HG02763 (cell line): ENCODE measurements at regions not wholly inside any gene's neighbourhood (a gene's known extent, or its start where the extent isn't known, plus 50 kb on each side); places are given as distances from the start of the nearest gene placed in this dataset.

ENCODE experiments used
- ATAC-seq: cut with Tn5 transposase; IDR thresholded peaks from one replicate; pipeline ENCODE4 v1.9.1; 2021; ENCODE audit warnings: mild to moderate bottlenecking, moderate library complexity; ENCODE audit not compliant: unreplicated experiment

GRCh38 chr3:44047796-44048195 lies 193.9 kb upstream of the TOPAZ1 start:
- no peak for ATAC-seq

DNA sequence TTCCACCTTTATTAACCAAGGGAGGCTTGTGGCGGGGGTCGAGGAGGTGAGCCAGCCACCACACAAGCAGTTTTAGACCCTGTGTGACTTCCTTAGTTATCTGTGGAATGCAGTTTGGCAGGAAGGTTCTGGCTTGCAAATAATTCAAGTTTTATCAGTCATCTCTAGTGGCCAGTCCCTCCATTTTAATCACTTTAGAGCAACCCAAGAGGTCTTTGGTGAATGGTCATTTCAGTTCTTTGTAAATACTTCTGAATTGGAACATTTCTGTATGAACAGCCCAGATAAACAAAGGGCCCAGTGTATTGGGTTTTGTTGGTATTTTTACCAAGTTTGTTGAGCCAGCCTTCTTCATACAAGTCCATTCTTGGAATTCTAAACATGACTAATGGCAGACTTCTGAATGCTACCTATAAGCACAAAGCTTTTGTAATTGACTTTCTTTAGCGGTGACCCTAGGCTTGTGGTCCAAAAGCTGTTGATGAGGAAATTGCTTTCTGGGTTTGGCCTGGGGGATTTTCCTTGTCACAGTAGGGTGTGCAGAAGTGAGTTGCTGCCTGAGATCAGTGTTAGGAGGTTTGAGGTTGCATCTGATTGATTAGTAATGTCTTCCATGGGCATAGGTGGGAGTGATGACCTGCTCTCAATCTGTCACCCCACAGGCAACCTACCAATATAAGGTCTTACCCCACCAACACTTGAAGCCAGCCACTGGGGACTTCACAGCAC lies 193.3 kb upstream of the TOPAZ1 start:
- ATAC-seq, result no peak

GRCh38 chr3:44048949-44049348 lies 192.7 kb upstream of the TOPAZ1 start:
- no peak for ATAC-seq

DNA sequence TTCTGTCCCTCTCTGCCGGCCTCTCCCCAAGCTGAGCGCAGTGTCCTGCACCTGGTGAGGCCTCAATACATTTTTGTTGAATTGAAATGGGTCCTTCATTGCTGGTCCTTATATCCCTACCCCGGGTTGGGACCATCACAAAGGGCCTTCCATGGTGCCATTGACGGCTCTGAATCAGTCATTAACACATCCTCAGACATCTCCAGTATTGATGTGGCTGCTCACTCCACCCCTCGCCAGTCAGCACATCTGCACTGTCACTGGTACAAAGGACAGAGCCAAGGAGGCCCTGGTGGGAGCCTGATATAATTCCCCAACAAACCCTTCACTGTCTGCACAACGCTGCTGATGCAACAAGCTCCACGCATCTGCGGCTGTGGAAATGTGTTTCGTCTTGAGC lies 191.6 kb upstream of the TOPAZ1 start:
- no peak for ATAC-seq

DNA sequence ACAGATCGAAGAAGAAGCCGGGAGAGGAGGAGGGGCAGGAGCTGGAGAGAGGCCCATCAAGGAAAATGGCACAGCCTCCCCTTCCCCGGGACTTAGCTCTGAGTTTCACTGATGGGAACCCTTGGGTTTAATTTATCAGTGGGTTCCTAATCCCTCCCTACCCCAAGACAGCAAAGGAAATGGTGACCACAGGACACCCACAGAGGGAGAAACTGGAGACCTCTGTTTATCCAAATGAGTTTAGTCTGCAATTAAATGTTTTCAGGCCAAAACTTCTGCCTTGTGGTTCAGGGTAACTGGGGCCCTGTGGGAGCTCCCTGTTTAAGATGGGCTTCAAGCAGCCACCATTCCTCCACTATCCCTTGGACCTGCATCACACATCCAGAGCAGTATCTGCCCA lies 190.8 kb upstream of the TOPAZ1 start:
- no peak for ATAC-seq

- ATAC-seq, result no peak
Observed at GRCh38 chr3:44055951-44056350, 185.7 kb upstream of the TOPAZ1 start.

GRCh38 chr3:44056446-44057240 lies 185.0 kb upstream of the TOPAZ1 start:
- ATAC-seq, result no peak

GRCh38 chr3:44058022-44058867 lies 183.4 kb upstream of the TOPAZ1 start:
- peak; percentile 86 for ATAC-seq

DNA sequence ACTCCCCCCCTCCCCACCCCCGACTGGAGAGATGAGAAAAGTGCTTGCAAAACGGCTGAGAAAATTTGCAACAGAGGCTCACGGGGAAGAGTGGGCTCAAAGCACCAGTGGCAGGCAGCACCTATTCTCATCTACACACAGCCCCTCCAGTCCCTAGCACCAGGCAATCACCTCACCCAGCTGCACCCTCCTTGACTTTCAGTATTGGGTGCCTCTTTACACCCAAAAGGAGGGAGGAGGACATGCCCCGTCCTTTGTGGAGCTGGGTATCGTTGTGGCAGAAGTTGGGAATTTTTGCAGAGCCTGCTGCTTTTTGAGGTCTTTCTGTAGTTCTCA lies 182.8 kb upstream of the TOPAZ1 start:
- peak; percentile 23 for ATAC-seq

- ATAC-seq, result no peak
Observed at GRCh38 chr3:44060164-44060563, 181.5 kb upstream of the TOPAZ1 start.

DNA sequence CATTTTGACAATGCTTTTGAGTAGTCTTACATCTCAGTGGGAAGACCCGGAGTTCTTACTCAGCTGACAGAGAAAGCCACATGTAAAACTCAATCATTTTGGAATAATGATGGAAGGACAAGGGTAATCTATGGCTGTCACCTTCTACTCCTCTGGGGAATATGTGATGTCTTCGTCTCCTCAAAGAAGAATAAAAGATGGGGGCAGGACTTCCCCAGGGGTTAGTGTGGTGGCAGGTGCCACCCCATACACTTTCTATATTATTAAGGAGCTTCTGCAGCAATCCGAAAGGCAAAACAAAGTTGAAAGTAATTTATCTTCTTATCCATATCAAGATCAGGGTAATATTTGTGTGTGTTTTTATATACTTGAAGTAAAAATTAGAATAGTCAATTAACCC lies 180.4 kb upstream of the TOPAZ1 start:
- no peak for ATAC-seq

DNA sequence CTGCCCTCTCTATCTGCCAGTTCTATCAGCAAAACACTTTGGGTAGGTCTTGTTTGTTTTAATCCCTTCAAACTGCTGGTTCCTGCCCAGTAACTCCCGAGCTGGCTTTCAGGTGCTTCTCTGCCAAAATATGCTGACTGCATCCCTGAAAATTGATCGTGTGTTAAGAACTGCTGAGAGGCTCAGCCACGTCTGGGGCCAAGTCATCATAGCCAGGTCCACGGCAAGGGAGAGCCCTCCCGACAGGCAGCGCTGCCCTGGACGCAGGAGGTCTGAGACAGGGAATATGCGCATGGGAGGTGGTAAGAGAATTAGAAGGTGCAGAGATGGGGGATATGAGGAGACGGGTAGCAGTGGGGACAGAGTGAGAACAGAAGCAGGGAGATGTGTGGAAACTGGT lies 179.7 kb upstream of the TOPAZ1 start:
- ATAC-seq, result no peak

- no peak for ATAC-seq
Observed at GRCh38 chr3:44065311-44066094, 176.2 kb upstream of the TOPAZ1 start.

- ATAC-seq, result no peak
Observed at GRCh38 chr3:44066806-44067205, 174.9 kb upstream of the TOPAZ1 start.

- ATAC-seq, result no peak
Observed at GRCh38 chr3:44067431-44067830, 174.3 kb upstream of the TOPAZ1 start.

DNA sequence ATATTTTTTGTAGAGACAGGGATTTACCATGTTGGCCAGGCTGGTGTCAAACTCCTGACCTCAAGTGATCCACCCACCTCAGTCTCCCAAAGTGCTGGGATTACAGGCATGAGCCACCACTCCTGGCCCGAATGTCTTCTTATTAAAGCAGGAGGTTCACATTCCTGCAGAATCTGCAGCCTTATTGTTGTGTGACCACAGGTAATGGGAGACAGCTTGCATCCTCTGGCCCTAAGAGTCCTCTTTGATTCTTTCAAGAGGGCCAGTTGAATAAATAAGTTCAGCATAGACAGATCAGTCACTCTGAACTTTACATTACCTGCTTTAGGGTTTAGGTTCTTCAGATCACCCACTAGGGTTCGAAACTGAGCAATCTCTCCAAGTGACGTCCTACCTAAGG lies 172.9 kb upstream of the TOPAZ1 start:
- ATAC-seq, result no peak

DNA sequence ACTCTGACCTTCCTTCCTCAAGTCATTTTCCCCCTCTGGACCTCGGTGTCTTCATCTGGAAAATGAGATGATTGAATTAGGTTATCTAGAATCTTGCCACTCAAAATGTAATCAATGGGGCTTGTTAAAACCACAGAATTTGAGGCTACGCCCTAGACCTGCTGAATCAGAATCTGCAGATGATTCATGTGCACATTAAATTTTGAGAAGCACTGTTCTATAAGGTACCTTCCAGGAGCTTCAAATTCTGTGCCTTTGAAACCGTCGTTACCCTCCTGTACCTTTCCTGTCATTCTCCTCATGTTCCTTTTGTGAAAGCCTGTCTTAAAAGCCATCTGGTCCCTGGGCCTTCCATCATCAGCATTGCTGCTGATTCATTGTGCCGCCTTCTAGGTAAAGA lies 172.4 kb upstream of the TOPAZ1 start:
- ATAC-seq, result no peak

GRCh38 chr3:44070841-44071546 lies 170.7 kb upstream of the TOPAZ1 start:
- no peak for ATAC-seq

- no peak for ATAC-seq
Observed at GRCh38 chr3:44072601-44073540, 168.8 kb upstream of the TOPAZ1 start.
